Adrenal gland (tissue), 5 donors: ENCODE measurements at regions not wholly inside any gene's neighbourhood (a gene's known extent, or its start where the extent isn't known, plus 50 kb on each side); places are given as distances from the start of the nearest gene placed in this dataset.

Source experiments
- CTCF ChIP-seq, 6 experiments: fragments of 450-650 bp in 4 of 6; fragments of 200-600 bp in 2 of 6; sonication (generic) in 1 of 6; IDR thresholded peaks; 1 replicate in 5 of 6; 2 replicates in 1 of 6; pipeline versions ENCODE4 v1.5.1 to v1.8.0; 2016 to 2021; ENCODE audit warnings: antibody characterized with exemption in 6 of 6, mild to moderate bottlenecking in 2 of 6, moderate library complexity in 1 of 6
- POLR2A ChIP-seq, 2 donors: fragments of 450-650 bp; IDR thresholded peaks; one replicate each; pipeline ENCODE4 v1.6.1; 2017; ENCODE audit warnings: antibody characterized with exemption in 2 of 2, mild to moderate bottlenecking in 2 of 2, moderate library complexity in 1 of 2
- donor health status: DM: no; HTN: no; CAD: no.

- no peak for TF ChIP-seq CTCF (IDR thresholded peaks at IDR 0.05)
- TF ChIP-seq POLR2A (IDR thresholded peaks at IDR 0.05): no peak
These were observed 128.0 kb upstream of the KCNK1 start for GRCh38 chr1:233485809-233486398.
